ENCODE measurements at regions not wholly inside any gene's neighbourhood (a gene's known extent, or its start where the extent isn't known, plus 50 kb on each side); places are given as distances from the start of the nearest gene placed in this dataset.

DNA sequence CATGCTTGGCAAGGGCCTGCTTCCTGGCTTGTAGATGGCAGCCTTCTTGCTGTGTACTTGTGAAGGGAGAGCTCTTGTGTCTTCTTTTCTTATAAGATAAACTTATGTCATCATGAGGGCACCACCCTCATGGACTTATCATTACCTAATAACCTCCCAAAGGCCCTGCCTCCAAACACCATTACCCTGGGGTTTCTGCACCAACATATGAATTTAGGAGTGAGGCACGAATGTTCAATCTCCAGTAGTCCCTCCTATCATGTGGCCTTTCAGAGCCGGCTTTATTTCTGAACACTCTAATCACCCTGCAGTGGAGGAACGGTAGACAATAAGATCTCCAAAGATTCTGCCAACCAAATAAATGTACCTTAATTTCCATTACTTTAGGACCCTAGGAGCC is 144.3 kb downstream of the ABCC12 start:
- Histone ChIP-seq H3K4me3 (no peak overlapping the region), H3K9me3 (no peaks in the 10 kb centered on the region), H3K27me3 (ENCODE audit: low read depth) (no peaks in the 10 kb centered on the region), H3K4me1 (no peaks in the 10 kb centered on the region), H3K36me3 (replicated peaks) (no peaks in the 10 kb centered on the region)
- no peak for DNase-seq (ENCODE audit: low spot score in 2 of 2)
- in situ Hi-C loops (cut with MboI; ENCODE audit: low sequenced_read_pairs) = no loop called here

DNA sequence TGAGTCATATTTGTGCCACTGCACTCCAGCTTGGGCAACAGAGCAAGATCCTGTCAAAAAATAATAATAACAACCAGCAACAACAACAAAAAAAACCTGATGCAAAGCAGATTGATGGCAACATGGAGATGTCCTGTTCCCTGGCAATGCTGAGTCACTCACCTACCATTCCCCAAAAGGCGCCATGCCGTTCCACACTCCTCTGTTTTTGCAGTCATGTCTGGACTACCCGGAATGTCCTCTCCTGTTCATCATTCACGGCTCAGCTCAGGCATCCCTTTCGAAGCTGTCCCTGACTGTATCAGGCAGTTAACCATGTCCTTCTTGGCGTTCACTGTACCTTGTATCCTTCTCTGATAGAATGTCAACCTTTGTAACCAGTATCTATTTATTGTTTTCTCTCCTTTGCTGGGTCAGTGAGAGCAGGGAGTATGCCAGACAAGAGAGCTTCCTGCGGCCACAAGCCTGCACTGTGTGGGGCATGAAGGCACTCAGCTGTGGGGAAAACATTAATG is 147.7 kb downstream of the ABCC12 start:
- Histone ChIP-seq H3K27me3 (ENCODE audit: low read depth) (no peaks in the 10 kb centered on the region), H3K36me3 (replicated peaks) (no peaks in the 10 kb centered on the region), H3K4me1 (no peaks in the 10 kb centered on the region; the same call in 1 of the 2 replicates), H3K9me3 (no peaks in the 10 kb centered on the region), H3K4me3 (no peak overlapping the region)
- DNase-seq (ENCODE audit: low spot score in 2 of 2) = no peak
- in situ Hi-C loops (cut with MboI; ENCODE audit: low sequenced_read_pairs) = no loop called here

DNA sequence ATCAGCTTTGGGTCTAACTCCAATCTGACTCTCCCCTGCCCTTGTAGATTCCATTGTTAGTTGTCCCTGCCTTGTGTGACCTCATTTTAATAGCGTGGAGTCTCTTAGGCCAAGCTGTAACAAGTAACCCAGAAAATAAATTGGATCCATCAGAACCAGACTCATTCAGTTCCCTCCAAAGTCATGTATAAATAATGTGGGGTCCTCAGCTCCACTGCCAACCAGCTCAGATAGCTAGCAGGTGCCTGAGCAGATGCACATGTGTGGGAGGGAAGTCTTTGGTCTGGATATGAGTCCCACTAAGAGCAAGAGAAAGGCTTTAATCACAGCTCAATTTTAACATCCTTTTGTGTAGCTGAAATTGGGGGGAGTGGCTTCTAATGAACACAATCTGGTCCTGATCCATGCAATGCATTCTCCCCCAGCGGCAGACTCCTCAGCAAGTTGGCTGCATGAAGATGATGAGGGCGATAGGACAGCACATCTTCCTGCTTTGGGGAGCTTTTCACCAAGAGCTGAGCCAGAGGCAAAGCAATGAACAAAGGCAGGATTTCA is 151.6 kb downstream of the ABCC12 start:
- no peaks in the 10 kb centered on the region for H3K36me3 ChIP-seq (replicated peaks)
- H3K27me3 ChIP-seq (ENCODE audit: low read depth) = no peaks in the 10 kb centered on the region
- H3K4me3 ChIP-seq = no peak overlapping the region
- no peaks in the 10 kb centered on the region for H3K9me3 ChIP-seq
- no peak for DNase-seq (ENCODE audit: low spot score in 2 of 2)
- in situ Hi-C loops (cut with MboI; ENCODE audit: low sequenced_read_pairs) = no loop called here
- peaks cover 11% of the 10 kb centered on the region for H3K4me1 ChIP-seq

DNA sequence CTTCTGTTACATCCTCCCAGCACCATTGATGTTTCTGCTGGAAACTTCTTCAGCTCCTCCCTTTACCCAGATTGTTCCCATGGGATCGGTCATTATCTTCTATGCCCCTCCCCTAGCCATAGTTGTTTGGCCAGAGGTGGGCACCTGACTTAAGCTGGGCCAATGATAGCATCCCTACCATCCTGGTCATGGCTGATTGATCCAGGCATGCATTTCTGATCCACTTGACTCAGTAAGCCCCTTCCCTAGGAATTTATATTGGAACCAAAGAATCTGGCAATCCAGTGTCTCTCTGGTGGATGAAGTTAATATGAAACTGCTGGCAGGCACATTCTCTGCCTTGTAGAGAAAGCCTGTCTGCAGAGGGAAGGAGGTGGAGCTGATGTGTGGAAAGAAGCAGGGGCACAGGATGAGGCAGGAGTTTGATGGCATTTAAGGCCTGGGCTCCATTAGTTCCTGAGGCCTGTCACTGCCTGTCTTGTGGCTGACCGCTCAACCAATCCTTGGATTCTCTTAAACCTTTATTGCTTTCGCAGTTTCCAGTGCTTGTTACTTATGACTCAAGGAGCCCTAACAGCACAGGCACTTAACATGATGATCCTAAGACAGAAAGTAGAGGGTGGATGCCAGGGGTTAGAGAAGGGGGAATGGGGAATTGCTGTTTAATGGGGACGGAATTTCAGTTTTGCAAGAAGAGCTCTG is 152.4 kb downstream of the ABCC12 start:
- DNase-seq (ENCODE audit: low spot score in 2 of 2) = peak; percentile 16 to 68
- Histone ChIP-seq H3K36me3 (replicated peaks) (no peaks in the 10 kb centered on the region), H3K27me3 (ENCODE audit: low read depth) (no peaks in the 10 kb centered on the region), H3K4me3 (no peak overlapping the region), H3K4me1 (peaks cover 11% of the 10 kb centered on the region), H3K9me3 (no peaks in the 10 kb centered on the region)
- in situ Hi-C loops (cut with MboI; ENCODE audit: low sequenced_read_pairs) = no loop called here

DNA sequence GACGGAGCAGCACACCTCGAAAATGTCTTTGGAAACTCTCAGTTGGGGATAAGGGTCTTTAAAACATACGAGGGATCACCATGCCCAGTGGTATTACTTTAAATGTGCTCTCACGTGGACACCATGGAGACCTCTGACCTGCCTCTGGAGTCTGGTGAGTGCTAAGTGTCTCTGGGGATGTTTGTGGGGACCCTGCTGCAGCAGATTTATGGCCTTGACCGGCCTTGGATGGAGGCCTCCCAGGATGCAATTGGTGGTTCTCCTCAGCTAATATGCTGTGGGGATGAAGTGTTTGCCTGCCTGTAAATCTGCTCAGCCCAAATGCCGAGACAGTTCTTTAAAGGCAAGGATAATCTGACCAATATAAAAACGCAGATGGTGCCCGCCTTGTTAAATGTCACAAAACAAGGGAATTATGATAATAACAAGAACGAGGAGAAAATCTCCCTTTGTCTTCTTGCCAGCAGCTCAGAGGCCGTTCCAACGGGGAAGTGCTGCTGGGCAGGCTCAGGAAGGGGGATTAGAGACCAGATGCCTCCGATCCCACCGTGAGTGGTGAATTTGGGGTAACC is 154.4 kb downstream of the ABCC12 start:
- Histone ChIP-seq H3K27me3 (ENCODE audit: low read depth) (no peaks in the 10 kb centered on the region), H3K36me3 (replicated peaks) (no peaks in the 10 kb centered on the region), H3K4me1 (peaks cover 11% of the 10 kb centered on the region), H3K4me3 (no peak overlapping the region), H3K9me3 (no peaks in the 10 kb centered on the region)
- DNase-seq (ENCODE audit: low spot score in 2 of 2) = peak; percentile 47 to 60
- in situ Hi-C loops (cut with MboI; ENCODE audit: low sequenced_read_pairs) = no loop called here

DNA sequence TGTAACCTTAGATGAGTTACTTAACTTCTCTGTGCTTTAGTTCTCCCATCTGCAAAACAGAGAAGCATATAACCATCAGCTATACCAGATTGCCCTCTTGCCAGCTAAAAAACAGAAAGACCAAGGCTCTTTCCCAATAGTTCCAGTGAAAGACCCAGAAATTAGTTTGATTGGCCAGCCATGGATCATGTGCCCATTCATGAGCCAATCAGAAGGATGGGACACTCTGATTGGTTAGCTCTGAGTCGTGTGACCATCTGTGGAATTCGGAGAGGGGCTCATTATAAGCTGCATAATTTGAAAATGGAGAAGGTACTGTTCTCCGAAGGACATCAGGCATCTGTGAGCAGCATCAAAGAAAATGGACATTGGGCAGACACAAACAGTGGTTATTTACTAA is 155.2 kb downstream of the ABCC12 start:
- no peaks in the 10 kb centered on the region for H3K36me3 ChIP-seq (replicated peaks)
- H3K27me3 ChIP-seq (ENCODE audit: low read depth) = no peaks in the 10 kb centered on the region
- peaks cover 11% of the 10 kb centered on the region for H3K4me1 ChIP-seq
- no peak for DNase-seq (ENCODE audit: low spot score in 2 of 2)
- no peaks in the 10 kb centered on the region for H3K9me3 ChIP-seq
- no peak overlapping the region for H3K4me3 ChIP-seq
- in situ Hi-C loops (cut with MboI; ENCODE audit: low sequenced_read_pairs) = no loop called here

DNA sequence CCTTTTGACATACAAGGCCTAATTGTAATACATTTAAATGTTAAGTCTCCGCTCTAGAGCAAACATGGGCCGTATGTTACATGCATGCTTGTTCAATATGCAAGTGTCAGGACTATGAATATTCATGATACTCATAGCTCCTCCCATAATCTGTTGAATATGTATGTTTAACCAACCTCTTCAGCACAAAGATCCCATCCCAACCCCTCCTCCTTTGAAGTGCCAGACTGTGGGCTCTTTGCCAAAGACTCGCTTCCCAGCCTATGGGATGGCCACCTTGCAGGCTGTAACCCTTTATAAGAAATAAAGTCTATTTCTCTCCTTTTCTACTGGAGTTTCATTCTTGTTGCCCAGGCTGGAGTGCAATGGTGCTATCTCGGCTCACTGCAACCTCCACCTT is 156.2 kb downstream of the ABCC12 start:
- Histone ChIP-seq H3K9me3 (no peaks in the 10 kb centered on the region), H3K36me3 (replicated peaks) (no peaks in the 10 kb centered on the region), H3K4me1 (peaks cover 11% of the 10 kb centered on the region), H3K4me3 (no peak overlapping the region), H3K27me3 (ENCODE audit: low read depth) (no peaks in the 10 kb centered on the region)
- no peak for DNase-seq (ENCODE audit: low spot score in 2 of 2)
- in situ Hi-C loops (cut with MboI; ENCODE audit: low sequenced_read_pairs) = no loop called here

GRCh38 chr16:47995354-47995753 is 160.4 kb downstream of the ABCC12 start:
- Histone ChIP-seq H3K4me1 (no peaks in the 10 kb centered on the region), H3K27me3 (ENCODE audit: low read depth) (no peaks in the 10 kb centered on the region), H3K4me3 (no peak overlapping the region), H3K36me3 (replicated peaks) (no peaks in the 10 kb centered on the region), H3K9me3 (no peaks in the 10 kb centered on the region)
- no peak for DNase-seq (ENCODE audit: low spot score in 2 of 2)
- in situ Hi-C loops (cut with MboI; ENCODE audit: low sequenced_read_pairs) = no loop called here

- Histone ChIP-seq H3K9me3 (no peaks in the 10 kb centered on the region), H3K27me3 (ENCODE audit: low read depth) (no peaks in the 10 kb centered on the region), H3K4me1 (no peaks in the 10 kb centered on the region), H3K36me3 (replicated peaks) (no peaks in the 10 kb centered on the region), H3K4me3 (no peak overlapping the region)
- DNase-seq (ENCODE audit: low spot score in 2 of 2) = no peak
- in situ Hi-C loops (cut with MboI; ENCODE audit: low sequenced_read_pairs) = no loop called here
These were observed 164.3 kb downstream of the ABCC12 start for GRCh38 chr16:47991491-47991890.

DNA sequence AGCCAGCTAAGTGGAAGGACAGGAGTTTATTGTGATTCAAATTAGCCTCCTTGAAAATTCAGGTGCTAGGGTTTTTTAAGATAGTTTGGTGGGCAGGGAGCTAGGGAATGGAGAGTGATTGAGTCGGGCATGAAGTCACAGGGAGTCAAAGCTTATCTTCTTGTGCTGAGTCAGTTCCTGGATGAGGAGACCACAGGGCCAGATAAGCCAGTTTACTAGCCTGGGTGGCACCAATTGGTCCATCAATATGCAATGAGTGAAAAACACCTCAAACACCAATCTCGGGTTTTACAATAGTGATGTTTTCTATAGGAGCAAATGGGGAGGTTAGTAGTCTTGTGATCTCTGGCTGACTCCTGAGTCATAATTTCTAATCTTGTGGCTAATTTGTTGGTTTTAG is 165.1 kb downstream of the ABCC12 start:
- H3K27me3 ChIP-seq (ENCODE audit: low read depth) = no peaks in the 10 kb centered on the region
- no peaks in the 10 kb centered on the region; the same call in 1 of the 2 replicates for H3K4me1 ChIP-seq
- no peak overlapping the region for H3K4me3 ChIP-seq
- H3K36me3 ChIP-seq (replicated peaks) = no peaks in the 10 kb centered on the region
- no peak for DNase-seq (ENCODE audit: low spot score in 2 of 2)
- no peaks in the 10 kb centered on the region for H3K9me3 ChIP-seq
- in situ Hi-C loops (cut with MboI; ENCODE audit: low sequenced_read_pairs) = no loop called here

DNA sequence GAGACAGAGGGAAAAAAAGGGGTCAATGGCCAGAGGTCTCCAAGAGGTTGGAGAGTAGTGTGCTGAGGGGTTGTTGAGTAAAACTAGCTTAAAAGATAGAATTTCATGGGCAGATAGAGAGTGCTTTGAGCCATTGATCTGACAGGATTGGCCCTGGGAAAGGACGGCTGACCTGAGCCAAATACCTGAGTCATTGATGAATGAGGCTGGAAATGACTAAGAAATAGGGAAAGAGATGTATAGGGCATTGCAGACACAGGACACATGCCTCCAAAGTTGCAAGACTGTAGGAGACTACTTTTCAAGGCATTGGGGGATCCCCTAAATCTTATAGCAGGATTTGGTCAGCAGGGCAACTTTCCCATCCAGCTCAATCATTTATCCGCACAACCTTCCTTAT is 168.7 kb downstream of the ABCC12 start:
- Histone ChIP-seq H3K4me1 (no peaks in the 10 kb centered on the region; the same call in 1 of the 2 replicates), H3K36me3 (replicated peaks) (no peaks in the 10 kb centered on the region), H3K9me3 (no peaks in the 10 kb centered on the region), H3K27me3 (ENCODE audit: low read depth) (no peaks in the 10 kb centered on the region), H3K4me3 (no peak overlapping the region)
- in situ Hi-C loops (cut with MboI; ENCODE audit: low sequenced_read_pairs) = no loop called here
- DNase-seq (ENCODE audit: low spot score in 2 of 2) = no peak

DNA sequence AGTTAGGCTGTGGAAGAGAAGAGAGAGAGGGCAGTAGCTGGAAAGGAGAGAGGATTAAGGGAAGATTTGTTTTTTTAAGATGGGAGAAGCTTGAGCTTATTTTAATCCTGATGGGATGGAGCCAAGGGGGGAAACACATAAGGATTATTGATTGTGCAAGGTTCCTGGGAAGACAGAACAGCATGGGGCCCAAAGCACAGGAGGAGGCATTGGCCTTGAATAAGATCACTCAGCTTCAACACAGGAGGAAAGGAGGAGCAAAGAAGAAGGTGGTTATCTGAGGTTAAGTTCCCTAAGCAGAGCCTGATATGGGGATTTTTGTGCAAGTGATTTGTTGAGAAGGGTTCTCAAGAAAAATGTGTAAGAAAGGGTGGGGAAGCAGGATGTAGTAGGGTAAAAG is 169.8 kb downstream of the ABCC12 start:
- Histone ChIP-seq H3K9me3 (no peaks in the 10 kb centered on the region), H3K27me3 (ENCODE audit: low read depth) (no peaks in the 10 kb centered on the region), H3K4me1 (no peaks in the 10 kb centered on the region; the same call in 1 of the 2 replicates), H3K36me3 (replicated peaks) (no peaks in the 10 kb centered on the region), H3K4me3 (no peak overlapping the region)
- in situ Hi-C loops (cut with MboI; ENCODE audit: low sequenced_read_pairs) = no loop called here
- DNase-seq (ENCODE audit: low spot score in 2 of 2) = no peak

DNA sequence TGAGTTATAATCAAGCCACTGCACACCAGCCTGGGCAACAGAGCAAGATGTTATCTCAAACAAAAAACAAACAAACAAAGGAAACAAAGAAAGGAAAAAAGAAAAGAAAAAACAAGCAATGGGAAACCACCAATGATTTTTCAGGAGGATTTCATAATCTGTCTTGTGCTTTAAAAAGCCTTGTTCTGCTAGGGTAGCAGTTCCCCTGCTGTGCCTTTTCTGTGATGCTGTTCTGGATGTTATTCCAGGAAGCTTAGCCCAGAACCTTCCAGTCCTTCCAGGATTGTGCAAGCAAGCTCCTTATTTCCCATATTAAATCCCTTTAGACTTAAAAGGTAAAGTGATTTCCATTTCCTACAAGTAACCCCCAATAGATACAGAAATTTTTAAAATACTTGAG is 171.1 kb downstream of the ABCC12 start:
- Histone ChIP-seq H3K4me1 (no peaks in the 10 kb centered on the region; the same call in 1 of the 2 replicates), H3K4me3 (no peak overlapping the region), H3K9me3 (no peaks in the 10 kb centered on the region), H3K36me3 (replicated peaks) (no peaks in the 10 kb centered on the region), H3K27me3 (ENCODE audit: low read depth) (no peaks in the 10 kb centered on the region)
- in situ Hi-C loops (cut with MboI; ENCODE audit: low sequenced_read_pairs) = no loop called here
- no peak for DNase-seq (ENCODE audit: low spot score in 2 of 2)

DNA sequence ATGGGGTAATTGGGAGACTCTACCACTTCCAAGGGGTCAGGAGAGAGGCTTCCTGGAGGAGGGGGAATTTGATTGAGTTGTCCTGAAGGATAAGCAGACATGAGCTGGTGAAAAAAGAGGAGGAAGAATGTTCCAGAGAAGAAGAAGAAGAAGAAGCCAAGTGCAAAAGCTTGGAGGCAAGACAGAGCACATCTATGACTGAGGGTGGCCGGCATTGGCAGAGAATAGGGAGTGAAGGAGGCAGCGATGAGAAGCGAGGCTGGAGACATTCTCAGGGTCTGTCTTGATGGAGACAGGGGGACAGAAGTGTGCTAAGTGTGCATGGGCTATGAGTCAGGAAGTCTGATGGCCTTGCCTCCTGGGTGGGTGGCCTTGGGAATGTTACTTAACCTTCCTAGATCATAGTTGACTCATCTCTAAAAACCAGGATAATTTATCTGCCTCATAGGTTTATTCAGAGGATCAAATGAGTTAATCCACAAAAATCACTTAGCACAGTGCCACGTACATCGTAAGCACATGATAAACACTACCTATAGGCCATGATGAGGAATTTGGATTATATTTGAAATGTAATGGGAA is 171.7 kb downstream of the ABCC12 start:
- Histone ChIP-seq H3K4me3 (no peak overlapping the region), H3K36me3 (replicated peaks) (no peaks in the 10 kb centered on the region), H3K4me1 (no peaks in the 10 kb centered on the region; the same call in 1 of the 2 replicates), H3K9me3 (no peaks in the 10 kb centered on the region), H3K27me3 (ENCODE audit: low read depth) (no peaks in the 10 kb centered on the region)
- no peak for DNase-seq (ENCODE audit: low spot score in 2 of 2)
- in situ Hi-C loops (cut with MboI; ENCODE audit: low sequenced_read_pairs) = no loop called here
